GM23338 (cell line): ENCODE measurements at regions not wholly inside any gene's neighbourhood (a gene's known extent, or its start where the extent isn't known, plus 50 kb on each side); places are given as distances from the start of the nearest gene placed in this dataset.

ENCODE experiments used
- ATAC-seq: fragments of 200-7000 bp; cut with Tn5 transposase; 3 replicates; pipeline ENCODE4 v1.9.1; 2020
- DNase-seq: peaks from one replicate; pipeline ENCODE4 v3.0.0-alpha.2; 2015; ENCODE audit warnings: low spot score
- H2AFZ ChIP-seq: fragments of 200-600 bp; sonication (generic); 2 replicates; pipeline ENCODE4 v1.8.0; 2016; ENCODE audit warnings: antibody characterized with exemption, mild to moderate bottlenecking, moderate library complexity
- H3F3A ChIP-seq: fragments of 200-600 bp; sonication (generic); replicated peaks from 2 replicates; pipeline ENCODE4 v1.8.0; 2017; ENCODE audit warnings: antibody characterized with exemption, mixed run types, low read depth
- H3K27ac ChIP-seq: fragments of 200-600 bp; sonication (generic); 2 replicates; pipeline ENCODE4 v1.6.1; 2016; ENCODE audit warnings: low read depth
- H3K27me3 ChIP-seq: fragments of 200-600 bp; sonication (generic); 2 replicates; pipeline ENCODE4 v1.8.0; 2016; ENCODE audit warnings: mild to moderate bottlenecking, mixed run types, moderate library complexity; ENCODE audit not compliant: insufficient read depth
- H3K36me3 ChIP-seq: fragments of 200-600 bp; sonication (generic); 2 replicates; pipeline ENCODE4 v1.8.0; 2016; ENCODE audit warnings: mild to moderate bottlenecking; ENCODE audit not compliant: insufficient read depth
- H3K4me1 ChIP-seq: fragments of 200-600 bp; sonication (generic); 2 replicates; pipeline ENCODE4 v1.8.0; 2016; ENCODE audit warnings: mild to moderate bottlenecking, moderate library complexity; ENCODE audit not compliant: insufficient read depth
- H3K4me2 ChIP-seq: fragments of 200-600 bp; sonication (generic); 2 replicates; pipeline ENCODE4 v1.7.1; 2017; ENCODE audit warnings: mixed run types
- H3K4me3 ChIP-seq: fragments of 200-600 bp; sonication (generic); 2 replicates; pipeline ENCODE4 v1.6.1; 2016; ENCODE audit warnings: mixed run types
- H3K79me2 ChIP-seq: fragments of 200-600 bp; sonication (generic); replicated peaks from 2 replicates; pipeline ENCODE4 v1.8.0; 2017; ENCODE audit warnings: mild to moderate bottlenecking; ENCODE audit not compliant: insufficient read depth
- H3K9me2 ChIP-seq: fragments of 200-600 bp; sonication (generic); 2 replicates; pipeline ENCODE4 v1.8.0; 2017; ENCODE audit not compliant: insufficient read depth
- H4K20me1 ChIP-seq: fragments of 200-600 bp; sonication (generic); replicated peaks from 2 replicates; pipeline ENCODE4 v1.8.0; 2017; ENCODE audit warnings: mild to moderate bottlenecking; ENCODE audit not compliant: insufficient read depth
- H3K27ac Mint-ChIP-seq: 2 replicates; pipeline ENCODE4 v1.8.0; 2020; ENCODE audit warnings: inconsistent platforms, mild to moderate bottlenecking, moderate library complexity, mixed read lengths
- H3K27me3 Mint-ChIP-seq: 3 replicates; pipeline ENCODE4 v1.8.0; 2022; ENCODE audit warnings: low read depth, mild to moderate bottlenecking, moderate library complexity, mixed read lengths, inconsistent platforms; ENCODE audit not compliant: insufficient read depth, poor library complexity
- H3K36me3 Mint-ChIP-seq: 3 replicates; pipeline ENCODE4 v1.8.0; 2021; ENCODE audit warnings: low read depth, mild to moderate bottlenecking, inconsistent platforms, moderate library complexity, mixed read lengths
- H3K4me1 Mint-ChIP-seq: 3 replicates; pipeline ENCODE4 v1.8.0; 2020; ENCODE audit warnings: mild to moderate bottlenecking, inconsistent platforms, mixed read lengths
- H3K4me3 Mint-ChIP-seq: 3 replicates; pipeline ENCODE4 v1.8.0; 2021; ENCODE audit warnings: moderate library complexity, mild to moderate bottlenecking, inconsistent platforms, mixed read lengths
- H3K9me3 Mint-ChIP-seq: 3 replicates; pipeline ENCODE4 v1.8.0; 2020; ENCODE audit warnings: moderate library complexity, mild to moderate bottlenecking, inconsistent platforms, mixed read lengths
- CREB1 ChIP-seq: fragments of 250-450 bp; sonication (Bioruptor Pico); IDR thresholded peaks from 2 replicates; pipeline ENCODE4 v1.5.0; 2020; ENCODE audit warnings: low read depth, mild to moderate bottlenecking, moderate library complexity
- CTCF ChIP-seq, 2 experiments: fragments of 200-600 bp in 1 of 2; sonication (generic) in 1 of 2; conservative IDR thresholded peaks; 2 replicates each; pipeline versions ENCODE4 v1.5.1 to v1.6.1; 2016 to 2017; ENCODE audit warnings: antibody characterized with exemption in 2 of 2, low read depth in 2 of 2, mild to moderate bottlenecking in 2 of 2, moderate library complexity in 1 of 2
- ETS1 ChIP-seq: IDR thresholded peaks from 2 replicates; pipeline ENCODE4 v1.6.1; 2016; ENCODE audit warnings: antibody characterized with exemption
- EZH2 ChIP-seq: fragments of 200-600 bp; sonication (generic); IDR thresholded peaks from one replicate; pipeline ENCODE4 v1.8.0; 2017; ENCODE audit warnings: antibody characterized with exemption, mild to moderate bottlenecking, low read depth; ENCODE audit not compliant: unreplicated experiment
- EZH2phosphoT487 ChIP-seq: fragments of 200-600 bp; sonication (generic); IDR thresholded peaks from one replicate; pipeline ENCODE4 v1.8.1; 2018; ENCODE audit warnings: antibody characterized with exemption; ENCODE audit not compliant: unreplicated experiment
- JUNB ChIP-seq: IDR thresholded peaks from one replicate; pipeline ENCODE4 v1.6.1; 2016; ENCODE audit warnings: antibody characterized with exemption; ENCODE audit not compliant: unreplicated experiment
- NANOG ChIP-seq: IDR thresholded peaks from 2 replicates; pipeline ENCODE4 v1.6.1; 2016; ENCODE audit warnings: antibody characterized with exemption, borderline replicate concordance
- POLR2AphosphoS5 ChIP-seq: IDR thresholded peaks from 2 replicates; pipeline ENCODE4 v1.6.1; 2016; ENCODE audit warnings: antibody characterized with exemption, low read depth
- REST ChIP-seq: IDR thresholded peaks from one replicate; pipeline ENCODE4 v1.6.1; 2018; ENCODE audit warnings: antibody characterized with exemption; ENCODE audit not compliant: unreplicated experiment
- STAT1 ChIP-seq: IDR thresholded peaks from one replicate; pipeline ENCODE4 v1.6.1; 2016; ENCODE audit warnings: antibody characterized with exemption; ENCODE audit not compliant: unreplicated experiment
- ZNF114 ChIP-seq: fragments of 250-450 bp; sonication (Bioruptor Pico); IDR thresholded peaks from 2 replicates; pipeline ENCODE4 v1.5.0; 2020; ENCODE audit warnings: mild to moderate bottlenecking, moderate library complexity
- ZNF331 ChIP-seq: fragments of 250-450 bp; sonication (Bioruptor Pico); IDR thresholded peaks from 2 replicates; pipeline ENCODE4 v1.5.0; 2020; ENCODE audit warnings: low read depth, mild to moderate bottlenecking, moderate library complexity

GRCh38 chr2:181352158-181352557 lies 105.0 kb upstream of the ITGA4 start (continued):
- TF ChIP-seq REST (no peak), CREB1 (CRISPR knock-in tag) (no peak), NANOG (no peak), JUNB (no peak), EZH2phosphoT487 (no peak)

GRCh38 chr2:181354626-181355025 lies 102.6 kb upstream of the ITGA4 start:
- H3K4me1 Mint-ChIP-seq = no peaks in the 10 kb centered on the region
- TF ChIP-seq STAT1 = no peak
- TF ChIP-seq REST = no peak
- no peak for TF ChIP-seq EZH2
- TF ChIP-seq NANOG = no peak
- no peak for TF ChIP-seq JUNB
- TF ChIP-seq CREB1 (CRISPR knock-in tag) = no peak
- no peak for TF ChIP-seq EZH2phosphoT487
- TF ChIP-seq ETS1 = no peak
- TF ChIP-seq ZNF331 = no peak
- TF ChIP-seq POLR2AphosphoS5 = no peak
- no peak for TF ChIP-seq CTCF (conservative IDR thresholded peaks at IDR 0.05; ENCODE audit: low read depth in 2 of 2)
- no peak for TF ChIP-seq ZNF114 (CRISPR knock-in tag)

More at GRCh38 chr2:181354626-181355025, 102.6 kb upstream of the ITGA4 start:
- Histone ChIP-seq H2AFZ (no peak overlapping the region), H3K4me2 (no peak overlapping the region), H3K9me2 (no peaks in the 10 kb centered on the region), H4K20me1 (no peaks in the 10 kb centered on the region), H3K27ac (no peak overlapping the region), H3K4me1 (no peaks in the 10 kb centered on the region), H3K27me3 (no peaks in the 10 kb centered on the region), H3K79me2 (no peaks in the 10 kb centered on the region), H3K4me3 (no peak overlapping the region), H3F3A (no peaks in the 10 kb centered on the region), H3K36me3 (no peaks in the 10 kb centered on the region)
- H3K36me3 Mint-ChIP-seq = no peaks in the 10 kb centered on the region
- H3K9me3 Mint-ChIP-seq = no peaks in the 10 kb centered on the region
- ATAC-seq (no peak), DNase-seq (no peak)
- H3K27ac Mint-ChIP-seq = no peak overlapping the region
- H3K27me3 Mint-ChIP-seq = no peaks in the 10 kb centered on the region
- no peak overlapping the region for H3K4me3 Mint-ChIP-seq
